ENCODE measurements at regions not wholly inside any gene's neighbourhood (a gene's known extent, or its start where the extent isn't known, plus 50 kb on each side); places are given as distances from the start of the nearest gene placed in this dataset.
"Not testable (repeated sequence)": the region's sequence is repeated elsewhere in the genome, so short reads cannot be mapped to it uniquely, and the experiment has no call there.

DNA sequence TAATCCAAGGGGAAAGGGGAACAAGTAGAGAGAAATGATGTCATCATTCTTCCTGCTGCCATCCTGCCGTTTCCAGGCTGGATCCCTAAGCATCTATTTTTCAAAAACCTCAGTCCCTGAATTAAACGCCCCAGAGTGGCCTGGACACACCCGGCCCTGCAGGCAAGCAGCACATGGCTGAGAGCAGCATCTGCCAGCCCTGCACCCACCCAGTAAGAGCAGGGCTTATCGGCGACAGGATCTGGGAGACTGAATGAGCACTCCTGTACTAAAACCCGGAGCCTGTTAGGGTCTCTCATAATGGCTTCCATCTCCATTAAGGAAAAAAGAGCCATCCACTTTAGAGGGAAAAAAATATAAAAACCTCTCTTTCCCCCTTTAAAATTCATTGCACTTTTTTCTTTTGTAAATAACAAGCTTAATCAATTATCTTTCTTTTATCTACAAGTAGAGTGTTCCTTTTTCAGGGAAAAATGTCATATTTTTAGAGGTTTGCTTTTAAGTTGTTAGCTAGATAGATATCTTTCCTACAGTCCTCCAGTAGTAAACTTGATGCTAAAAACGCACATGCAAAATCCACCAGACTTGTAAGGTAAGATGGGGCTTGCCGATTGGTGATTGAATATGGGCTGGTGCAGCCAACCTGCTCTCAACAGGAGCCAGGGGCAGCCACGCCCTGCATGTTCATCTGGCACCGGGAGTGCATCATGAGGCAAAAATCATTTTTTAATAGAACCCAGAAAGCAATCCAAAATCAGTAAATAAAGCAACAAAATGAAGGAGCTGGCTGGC is 457.8 kb downstream of the EIPR1 start:
- DNase-seq: no peak

DNA sequence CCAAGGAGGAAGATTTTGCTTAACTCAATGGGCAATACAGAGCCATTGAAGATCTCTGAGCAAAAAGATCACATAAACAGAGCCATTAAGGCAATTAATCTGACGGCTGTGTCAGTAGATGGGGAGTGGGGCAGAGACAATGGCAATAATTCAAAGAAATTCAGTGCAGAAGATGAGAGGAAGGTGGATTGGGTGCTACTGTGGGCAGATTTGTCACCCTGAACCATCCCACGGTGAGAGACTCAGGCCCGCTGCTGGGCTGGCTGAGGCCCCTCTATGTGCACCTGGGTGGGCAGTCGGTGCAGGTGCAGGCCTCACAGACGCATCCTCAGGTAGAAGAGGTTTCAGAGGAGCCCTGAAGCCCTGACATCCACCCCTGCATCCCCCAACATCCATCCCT is 458.6 kb downstream of the EIPR1 start:
- DNase-seq: no peak

DNA sequence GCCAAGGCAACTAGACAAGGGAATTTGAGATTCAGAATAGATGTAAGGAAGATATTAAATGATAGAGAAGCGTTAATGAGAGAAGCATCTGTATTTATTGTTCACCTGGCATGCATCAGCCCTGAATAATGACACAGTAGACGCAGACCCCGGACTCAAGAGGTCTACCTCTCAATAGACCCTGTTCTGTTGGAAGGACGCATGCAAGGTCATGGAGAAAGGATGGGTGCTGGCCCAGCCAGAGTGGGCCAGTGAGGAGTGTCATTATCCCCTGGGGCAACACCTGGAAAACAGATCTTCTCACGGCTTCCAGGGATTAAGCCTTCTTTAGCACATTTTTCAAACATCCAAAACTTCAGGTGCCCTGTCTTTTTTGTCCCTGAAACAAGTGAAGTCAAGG is 461.0 kb downstream of the EIPR1 start:
- DNase-seq: no peak

DNA sequence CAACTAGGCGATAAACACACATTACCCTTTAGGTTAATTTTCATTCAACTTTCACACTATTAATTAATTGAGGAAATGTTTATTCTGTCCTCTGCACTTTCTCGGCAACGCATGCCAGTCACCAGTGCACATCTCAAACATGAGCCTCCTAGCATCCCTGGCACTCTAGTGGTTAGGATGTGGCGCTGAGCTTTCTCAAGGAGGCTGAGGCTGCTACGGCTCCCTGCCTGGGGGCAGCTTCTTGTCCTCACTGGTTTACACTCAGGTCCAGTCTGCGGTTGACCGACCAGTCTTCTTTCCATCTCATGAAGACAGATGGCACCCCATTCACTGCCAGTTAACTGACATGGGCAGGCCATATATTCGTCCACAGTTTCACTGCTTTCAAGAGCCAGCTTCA is 463.4 kb downstream of the EIPR1 start:
- DNase-seq: no peak

DNA sequence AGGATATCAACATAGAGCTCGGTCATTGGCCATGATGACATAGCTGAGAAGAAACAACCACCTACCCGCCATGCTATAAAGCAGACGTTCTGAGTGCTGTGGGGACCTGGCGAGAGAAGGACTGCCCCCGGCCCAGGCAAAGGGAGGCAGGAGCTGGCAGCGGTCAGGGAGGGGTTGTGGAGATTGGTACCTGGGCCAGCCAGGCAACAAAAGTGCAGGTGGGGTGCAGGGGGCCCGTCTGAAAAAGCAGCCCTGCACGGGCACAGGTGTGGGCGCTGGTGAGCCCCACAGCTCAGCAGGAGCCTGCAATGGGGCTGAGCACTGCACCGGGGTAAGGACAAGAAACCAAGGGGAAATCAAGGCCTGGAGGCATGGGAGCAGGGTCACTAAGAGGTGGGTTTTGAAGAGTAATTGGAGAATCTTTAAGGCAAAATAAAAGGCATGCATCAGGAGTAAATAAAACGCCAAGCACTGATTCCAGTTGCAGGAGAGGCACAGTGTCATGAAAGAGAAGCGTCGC is 464.0 kb downstream of the EIPR1 start:
- DNase-seq: no peak

DNA sequence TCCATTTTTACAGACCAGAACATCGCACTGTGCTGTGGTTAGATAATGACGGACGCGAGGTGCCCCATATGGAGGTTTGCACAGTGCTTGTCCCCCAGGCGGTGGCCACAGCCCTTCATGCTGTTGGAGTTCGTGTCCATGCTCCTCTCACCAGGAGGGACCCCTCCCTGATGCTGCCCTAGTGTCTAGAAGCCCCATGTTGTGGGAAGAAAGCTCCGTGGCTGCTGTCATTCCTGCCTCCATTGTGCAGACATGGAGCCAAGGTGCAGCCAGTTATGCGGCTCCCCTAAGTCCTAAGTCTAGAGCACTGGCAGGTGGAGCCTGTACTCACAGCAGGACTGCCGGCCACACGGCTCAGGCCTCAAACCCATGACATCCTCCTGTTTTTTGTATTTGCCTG is 464.9 kb downstream of the EIPR1 start:
- no peak for DNase-seq

DNA sequence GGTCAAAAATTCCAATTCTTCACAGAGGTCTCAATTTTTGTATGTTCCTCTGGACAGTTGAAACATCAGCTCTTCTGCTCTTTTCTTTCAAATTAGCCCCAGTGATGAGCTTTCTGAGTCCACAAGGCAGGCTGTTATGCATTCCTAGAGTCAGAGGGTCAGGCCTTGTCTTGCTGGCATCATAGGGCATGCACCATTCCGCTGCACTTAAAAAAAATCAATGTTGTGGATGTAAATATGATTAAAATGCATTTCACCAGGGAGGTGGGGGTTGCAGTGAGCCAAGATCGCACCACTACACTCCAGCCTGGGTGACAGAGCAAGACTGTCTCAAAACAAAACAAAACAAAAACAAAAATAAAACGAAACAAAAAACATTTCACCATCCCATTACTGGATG is 465.3 kb downstream of the EIPR1 start:
- DNase-seq: no peak

DNA sequence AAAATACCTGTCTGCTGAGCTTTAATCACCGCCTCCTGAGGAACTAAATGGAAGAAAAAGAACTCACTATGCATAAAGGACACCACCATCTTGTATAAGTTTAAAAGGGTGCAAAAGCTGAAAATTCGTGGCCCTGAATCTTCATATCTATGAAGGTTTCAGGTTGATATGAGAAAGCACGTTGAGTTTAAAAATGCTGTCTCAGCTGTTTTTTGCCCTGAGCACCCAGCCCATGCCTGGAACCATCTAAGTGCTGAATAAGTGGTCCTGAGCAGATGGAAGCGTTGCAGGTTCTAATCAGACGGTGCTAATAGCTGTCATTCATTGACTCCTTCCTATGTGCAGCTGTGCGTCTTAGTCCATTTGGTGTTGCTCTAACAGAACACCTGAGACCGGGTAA is 467.4 kb downstream of the EIPR1 start:
- no peak for DNase-seq

DNA sequence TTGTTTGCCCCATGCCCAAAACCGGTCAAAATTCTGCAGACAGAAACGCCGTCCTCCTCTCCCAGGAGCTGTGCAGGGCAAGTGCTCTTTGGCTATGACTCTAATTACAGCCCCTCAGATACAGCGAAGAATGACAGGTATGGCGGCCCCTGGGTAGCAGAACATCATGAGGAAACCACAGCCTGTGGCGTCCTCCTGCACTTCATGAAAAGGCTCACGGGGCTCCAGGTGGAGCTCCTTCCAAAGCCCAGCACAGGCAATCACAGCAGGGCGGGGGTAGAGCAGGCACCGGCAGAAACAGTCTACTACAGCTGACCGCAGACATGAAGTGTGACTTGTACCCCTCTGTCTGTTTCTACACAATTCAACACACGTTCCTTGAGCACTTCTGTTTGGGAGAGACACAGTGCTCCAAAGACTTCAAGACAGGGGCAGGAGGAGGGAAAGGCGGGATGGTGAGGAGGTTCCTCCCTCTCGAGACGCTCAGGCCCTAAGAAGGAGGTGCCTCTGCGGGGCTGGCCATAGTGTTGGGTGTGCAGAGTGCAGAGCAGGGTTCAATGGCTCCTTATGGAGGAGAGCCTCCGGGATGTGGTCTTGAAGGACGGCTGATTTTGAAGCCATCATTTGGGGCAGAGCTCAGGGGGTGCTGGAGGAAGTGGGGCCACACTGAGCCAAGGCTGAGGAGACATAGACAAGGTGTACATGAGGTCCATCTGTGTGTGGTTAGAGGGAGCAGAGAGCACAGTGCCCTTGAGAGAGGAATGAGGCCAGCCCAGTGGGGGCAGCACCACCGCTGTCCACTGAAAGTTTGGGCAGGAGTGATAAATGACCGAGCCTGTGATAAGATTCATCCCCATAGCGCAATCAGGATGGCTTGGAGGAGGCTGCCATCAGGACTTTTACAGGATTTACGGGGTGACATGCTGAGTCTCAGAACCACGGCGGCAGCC is 468.3 kb downstream of the EIPR1 start:
- no peak for DNase-seq

DNA sequence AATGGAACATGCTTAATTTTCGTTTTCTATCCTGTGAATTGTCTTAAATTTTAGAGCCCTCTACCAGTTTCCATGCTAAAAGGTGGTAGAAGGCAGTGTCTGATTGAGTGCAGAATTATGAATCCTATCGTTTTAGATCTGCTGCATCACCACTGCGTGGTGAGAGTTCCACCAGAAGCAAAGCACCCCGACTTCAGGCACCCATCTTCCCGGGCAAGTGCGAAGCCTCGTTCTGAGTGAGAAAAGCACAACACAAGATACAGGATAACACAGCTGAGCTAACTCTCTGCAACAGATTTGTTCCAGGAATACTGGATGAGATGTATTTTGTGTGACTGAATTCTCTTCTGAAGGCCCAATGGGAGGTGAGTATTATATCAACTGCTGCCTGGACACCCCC is 471.5 kb downstream of the EIPR1 start:
- no peak for DNase-seq

DNA sequence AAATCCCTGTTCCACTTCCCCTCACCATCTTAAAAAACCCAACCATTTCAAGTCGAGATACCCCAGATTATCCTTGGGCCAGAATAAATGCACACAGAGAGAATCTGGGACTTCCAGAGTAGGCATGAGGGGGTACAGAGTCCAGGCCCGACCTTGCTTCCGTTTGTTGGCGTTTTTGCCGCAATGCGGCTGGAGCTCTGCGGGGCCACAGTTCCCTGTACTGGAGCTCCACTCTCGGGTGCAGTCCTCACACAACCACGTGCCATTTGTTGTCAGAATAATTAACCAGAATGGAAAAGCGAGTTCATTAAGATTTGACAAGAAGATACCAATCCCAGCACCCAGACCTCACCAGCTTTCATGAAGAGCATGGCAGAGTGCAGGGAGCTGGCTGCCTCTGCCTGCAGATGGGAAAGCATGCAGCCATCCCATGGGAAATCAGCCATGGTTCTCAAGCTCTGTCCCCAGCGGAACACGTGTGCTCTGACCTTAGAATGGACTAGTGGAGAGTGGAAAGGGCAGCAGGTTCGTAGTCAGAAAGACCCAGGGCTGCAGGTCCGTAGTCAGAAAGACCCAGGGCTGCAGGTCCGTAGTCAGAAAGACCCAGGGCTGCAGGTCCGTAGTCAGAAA is 472.8 kb downstream of the EIPR1 start:
- no peak for DNase-seq

DNA sequence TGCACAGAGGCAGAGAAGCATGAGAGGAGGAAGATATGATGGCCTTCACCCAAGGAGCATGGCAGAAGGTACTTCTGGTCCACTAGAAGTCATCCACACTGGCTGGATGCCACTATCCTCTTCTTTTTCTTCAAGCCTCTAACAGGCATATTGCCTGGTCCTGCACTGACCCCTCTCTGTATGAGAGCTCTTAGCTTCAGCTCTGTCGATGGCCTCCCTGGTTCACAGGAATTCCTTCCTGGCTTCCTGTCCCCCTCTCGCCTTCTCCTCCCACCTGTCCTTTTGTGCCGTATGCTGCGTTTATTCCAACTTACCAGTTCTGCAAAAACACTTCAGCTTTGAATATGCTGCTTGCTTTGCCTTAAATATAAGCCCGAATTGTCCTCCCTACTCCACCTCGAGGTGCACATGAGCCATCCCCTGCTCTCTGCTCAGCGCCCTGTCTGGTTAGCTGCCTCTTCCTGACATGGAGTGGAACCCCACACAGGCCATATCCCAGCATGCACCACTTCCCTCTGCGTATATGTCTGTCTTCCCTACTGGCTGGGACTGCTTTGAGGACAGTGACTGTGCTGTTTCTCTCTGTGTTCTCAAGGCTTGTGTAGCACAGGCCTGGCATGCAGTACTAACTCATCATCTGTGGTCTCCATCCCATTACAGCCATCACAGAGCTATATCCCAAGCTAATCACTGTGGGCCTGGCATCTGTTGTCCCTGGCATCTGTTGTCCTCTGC is 474.9 kb downstream of the EIPR1 start:
- DNase-seq: no peak

DNA sequence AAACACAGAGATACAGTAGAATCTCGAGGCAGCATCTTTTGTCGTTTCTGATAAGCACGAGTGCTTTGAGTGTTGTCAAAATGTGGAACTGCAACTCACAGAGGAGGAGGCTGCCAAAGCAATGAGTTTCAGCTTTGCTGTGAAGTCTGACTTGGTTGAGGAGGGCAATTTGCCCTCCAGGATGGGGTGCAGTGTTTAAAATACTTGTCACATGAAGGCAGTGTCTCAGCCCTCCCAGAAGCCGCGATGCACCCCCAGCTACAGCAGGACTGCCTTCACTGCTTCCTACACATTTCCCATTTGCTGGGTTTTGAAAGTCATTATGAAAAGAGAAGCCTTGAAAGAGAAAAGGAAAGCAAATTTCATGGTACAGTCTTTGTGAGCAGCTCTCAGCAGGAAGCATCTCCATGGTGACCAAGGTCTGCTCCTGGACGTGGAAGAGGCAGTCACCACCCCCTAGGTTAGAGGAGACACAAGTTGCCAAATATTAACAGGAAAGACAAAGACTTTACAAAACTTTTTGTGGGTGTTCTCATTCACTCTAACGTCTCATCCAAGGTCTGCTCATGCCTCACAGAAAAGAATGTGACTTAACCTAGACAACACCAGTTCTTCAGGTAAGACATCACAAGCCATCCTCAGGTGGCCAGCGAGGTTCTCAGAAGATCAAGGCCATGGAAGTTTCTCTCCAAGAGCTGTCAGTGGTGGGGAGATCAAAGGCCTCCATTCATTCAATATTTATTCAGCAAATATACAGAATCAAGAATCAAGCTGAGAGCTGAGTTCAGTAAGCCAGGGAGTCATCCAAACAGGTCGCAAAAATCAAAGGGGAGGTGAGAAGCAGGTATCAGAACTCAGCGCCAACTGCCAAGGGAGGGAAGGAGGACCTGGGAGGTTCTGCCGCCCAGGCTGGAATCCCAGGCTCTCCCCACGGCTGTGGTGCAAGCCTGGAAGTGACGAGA is 476.0 kb downstream of the EIPR1 start:
- no peak for DNase-seq

DNA sequence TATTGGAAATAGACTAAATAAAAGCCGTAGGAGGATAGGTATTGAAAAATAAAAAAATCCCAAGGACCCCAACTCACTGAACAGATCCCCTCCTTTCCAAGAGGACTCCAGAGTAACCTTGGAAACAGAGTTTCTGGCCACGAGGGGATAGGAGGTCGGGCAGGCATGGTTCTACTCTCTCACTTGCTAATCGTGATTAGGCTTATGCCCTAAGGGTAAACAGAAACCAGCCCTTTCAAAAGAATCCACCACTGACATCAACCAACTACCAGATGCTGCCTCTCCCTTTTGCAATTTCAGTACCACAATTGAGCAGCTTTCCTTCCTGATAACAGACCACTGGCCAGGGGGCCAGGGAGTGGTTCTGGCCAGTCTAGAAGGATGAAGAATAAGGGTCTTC is 477.8 kb downstream of the EIPR1 start:
- no peak for DNase-seq

DNA sequence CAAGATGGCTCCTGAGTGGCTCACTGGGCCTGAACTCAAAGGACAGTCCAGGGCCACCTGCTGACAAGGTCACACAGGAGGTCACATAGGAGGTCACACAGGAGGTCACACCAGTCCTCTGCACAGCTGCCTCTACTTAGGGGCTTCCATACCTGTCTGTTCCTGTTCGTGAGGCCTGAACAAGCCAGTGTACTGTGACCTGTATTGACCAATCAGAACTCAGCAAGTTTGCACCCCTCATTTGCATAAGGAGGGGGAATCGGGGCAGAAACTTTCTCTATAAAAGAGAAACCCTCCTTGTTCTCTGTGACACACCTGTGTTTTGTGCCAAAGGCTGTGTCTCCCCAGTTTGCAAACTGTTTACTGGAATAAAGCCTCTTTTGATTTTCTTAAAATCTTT is 478.9 kb downstream of the EIPR1 start:
- no peak for DNase-seq

DNA sequence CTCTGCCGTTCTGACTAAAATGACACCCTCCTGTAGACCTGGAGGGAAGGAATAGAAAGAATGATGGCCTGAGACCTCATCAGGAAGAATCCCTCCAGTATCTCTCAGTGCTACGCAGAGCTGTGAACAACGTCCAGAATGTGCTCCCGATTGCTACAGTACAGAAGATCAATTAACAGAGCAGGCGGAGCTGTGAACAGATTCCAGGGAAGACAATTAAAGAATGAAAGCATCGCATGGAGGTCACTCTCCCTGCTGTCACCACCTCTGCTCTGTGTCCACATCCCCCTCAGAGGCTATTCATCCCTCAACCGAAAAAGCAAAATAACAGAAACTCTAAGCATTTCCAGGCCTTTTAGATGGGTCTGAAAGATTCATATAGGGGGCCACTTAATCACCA is 481.0 kb downstream of the EIPR1 start:
- DNase-seq: no peak

DNA sequence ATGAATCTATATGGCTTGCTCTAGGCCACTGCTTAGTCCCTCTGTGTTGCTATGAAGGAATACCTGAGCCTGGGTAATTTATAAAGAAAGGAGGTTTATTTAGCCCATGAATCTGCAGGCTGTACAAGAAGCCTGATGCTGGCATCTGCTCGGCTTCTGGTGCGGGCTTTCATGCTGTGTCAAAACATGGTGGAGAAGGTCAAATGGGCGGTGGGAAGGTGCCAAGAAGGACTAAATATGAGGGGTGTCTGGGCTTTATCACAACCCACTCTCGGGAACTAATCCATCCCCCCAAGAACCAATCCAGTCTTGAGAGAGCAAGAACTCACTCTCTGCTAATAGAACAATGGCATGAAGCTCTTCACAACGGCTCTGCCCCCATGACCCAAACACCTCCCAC is 481.6 kb downstream of the EIPR1 start:
- no peak for DNase-seq

DNA sequence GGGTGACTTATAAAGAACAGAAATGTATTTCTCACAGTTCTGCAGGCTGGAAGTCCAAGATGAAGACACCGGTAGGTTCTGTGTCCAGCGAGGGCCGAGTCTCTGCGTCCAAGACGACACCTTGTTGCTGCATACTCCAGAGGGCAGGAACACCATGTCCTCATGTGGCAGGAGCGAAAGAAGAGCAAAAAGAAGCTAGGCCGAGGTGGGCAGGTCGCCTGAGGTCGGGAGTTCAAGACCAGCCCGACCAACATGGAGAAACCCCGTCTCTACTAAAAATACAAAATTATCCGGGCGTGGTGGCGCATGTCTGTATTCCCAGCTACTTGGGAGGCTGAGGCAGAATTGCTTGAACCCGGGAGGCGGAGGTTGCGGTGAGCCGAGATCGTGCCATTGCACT is 483.6 kb downstream of the EIPR1 start:
- DNase-seq: not testable (repeated sequence)

DNA sequence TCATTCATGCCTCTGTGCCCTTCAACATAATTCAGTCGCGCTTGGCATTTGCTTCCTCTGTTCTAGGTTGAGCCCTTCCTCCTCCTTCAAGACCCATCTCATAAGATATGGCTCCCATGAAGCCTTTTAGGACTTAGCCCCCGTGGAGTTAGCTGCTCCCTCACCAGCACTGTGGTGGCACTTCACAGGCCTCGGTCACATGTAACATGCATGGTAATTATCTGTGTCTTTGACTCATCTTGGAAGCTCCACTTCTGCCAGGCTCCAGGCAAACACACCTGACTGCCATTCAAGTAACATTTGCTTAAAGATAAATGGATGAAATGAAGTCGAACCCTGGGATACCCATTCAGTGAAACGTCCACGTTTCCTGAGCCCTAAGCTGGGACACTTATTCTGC is 484.7 kb downstream of the EIPR1 start:
- no peak for DNase-seq

DNA sequence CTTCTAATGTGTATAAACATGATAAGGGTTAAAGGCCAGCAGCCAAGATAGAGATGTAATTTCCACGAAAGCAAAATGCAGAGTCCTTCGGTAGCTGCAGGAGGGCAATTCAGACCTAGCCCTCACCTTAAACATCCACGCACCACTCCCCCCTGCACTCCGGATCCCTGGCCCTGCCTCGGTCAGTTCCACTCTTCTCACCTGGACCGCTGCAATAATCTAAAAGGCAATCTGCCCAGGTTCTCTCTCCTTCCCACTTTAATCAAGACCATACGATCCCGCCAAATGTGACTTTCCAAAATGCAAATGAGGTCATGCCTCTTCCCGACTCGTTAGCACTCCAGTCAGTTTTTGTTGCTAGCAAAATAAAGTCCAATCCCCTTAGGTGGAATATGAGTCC is 485.2 kb downstream of the EIPR1 start:
- no peak for DNase-seq

DNA sequence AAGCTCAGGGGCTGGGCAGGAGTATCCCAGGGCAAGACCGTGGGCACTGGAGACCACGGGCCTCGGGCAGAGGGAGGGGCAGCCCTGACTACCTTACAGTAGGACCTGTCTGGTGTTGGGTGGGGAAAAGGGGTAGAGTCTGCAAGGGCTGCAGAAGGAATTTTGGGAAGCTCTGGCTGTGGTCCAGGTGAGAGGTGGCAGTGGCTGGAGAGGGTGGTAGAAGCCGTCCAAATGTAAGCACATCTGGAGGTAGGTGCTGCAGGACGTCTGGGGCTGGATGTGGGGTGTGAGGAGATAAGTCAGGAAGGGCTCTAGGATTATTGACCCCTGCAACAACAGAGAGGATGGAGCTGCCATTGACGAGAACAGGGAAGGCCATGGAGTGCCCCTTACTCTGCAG is 486.7 kb downstream of the EIPR1 start:
- DNase-seq: no peak

DNA sequence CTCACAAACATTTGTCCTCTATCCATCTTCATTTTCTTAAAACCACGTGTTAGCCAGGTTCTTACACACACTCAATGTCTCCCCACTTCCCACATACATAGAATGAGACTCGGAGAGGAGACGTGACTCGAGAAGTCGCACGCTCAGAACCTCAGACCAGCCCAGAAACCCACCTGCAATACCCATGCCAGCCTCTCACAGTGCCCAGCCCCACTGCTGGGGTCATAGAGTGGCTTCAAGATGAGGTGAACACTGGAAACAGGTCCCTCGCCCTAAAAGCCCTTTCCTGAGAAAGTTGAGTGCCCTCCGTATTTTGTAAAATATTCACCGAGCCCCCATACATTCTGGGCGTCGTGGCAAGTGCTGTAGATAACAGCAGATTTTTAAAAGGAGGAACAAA is 487.4 kb downstream of the EIPR1 start:
- DNase-seq: no peak
